ENCODE measurements at regions not wholly inside any gene's neighbourhood (a gene's known extent, or its start where the extent isn't known, plus 50 kb on each side); places are given as distances from the start of the nearest gene placed in this dataset.

GRCh38 chr1:208975456-208975855, 608.1 kb upstream of the CAMK1G start:
- Histone ChIP-seq H3K23ac (ENCODE audit: low read length in 2 of 2) (no peak overlapping the region), H3K9me3 (ENCODE audit: control insufficient read depth, low read length) (no peaks in the 10 kb centered on the region), H2BK120ac (ENCODE audit: low read depth, low read length) (no peak overlapping the region), H3K4ac (ENCODE audit: low read depth in 1 of 2, low read length in 2 of 2) (no peak overlapping the region), H4K91ac (ENCODE audit: low read length) (no peak overlapping the region), H2AK5ac (ENCODE audit: low read length, severe bottlenecking) (no peak overlapping the region), H2BK12ac (ENCODE audit: low read length in 2 of 2) (no peak overlapping the region), H3K27ac (ENCODE audit: low read length, poor library complexity, severe bottlenecking) (no peak overlapping the region), H3K4me2 (ENCODE audit: low read length, poor library complexity, severe bottlenecking) (no peak overlapping the region), H2BK15ac (ENCODE audit: low read depth, poor library complexity, severe bottlenecking) (no peak overlapping the region), H2BK5ac (ENCODE audit: low read depth, low read length, poor library complexity, severe bottlenecking) (no peak overlapping the region), H3K79me1 (replicated peaks; ENCODE audit: low read length, poor library complexity, severe bottlenecking) (no peaks in the 10 kb centered on the region), H3K27me3 (ENCODE audit: control insufficient read depth in 1 of 2, insufficient read depth in 1 of 2, low read length in 2 of 2) (no peaks in the 10 kb centered on the region), H2AFZ (ENCODE audit: low read depth, low read length) (no peak overlapping the region), H3K18ac (ENCODE audit: low read depth in 1 of 2, low read length in 2 of 2) (no peak overlapping the region), H3K4me3 (ENCODE audit: insufficient read depth in 1 of 2, low read depth in 1 of 2, low read length in 2 of 2) (no peak overlapping the region), H3K36me3 (ENCODE audit: control insufficient read depth in 1 of 2, insufficient read depth in 2 of 2, low read depth in 1 of 2, low read length in 2 of 2) (no peaks in the 10 kb centered on the region), H3K9ac (ENCODE audit: low read length) (no peak overlapping the region), H3K4me1 (ENCODE audit: control insufficient read depth, insufficient read depth, low read depth, low read length) (peaks cover 1% of the 10 kb centered on the region), H3K14ac (ENCODE audit: low read length in 2 of 2) (no peak overlapping the region), H4K8ac (ENCODE audit: low read length) (no peak overlapping the region)
- WGBS = 58% methylated on average over 2 of the region's 2 CpGs
- no peak for DNase-seq

GRCh38 chr1:208977012-208977411, 606.5 kb upstream of the CAMK1G start:
- Histone ChIP-seq H3K4me3 (ENCODE audit: insufficient read depth in 1 of 2, low read depth in 1 of 2, low read length in 2 of 2) (no peak overlapping the region), H3K79me1 (replicated peaks; ENCODE audit: low read length, poor library complexity, severe bottlenecking) (no peaks in the 10 kb centered on the region), H2BK12ac (ENCODE audit: low read length in 2 of 2) (no peak overlapping the region), H3K23ac (ENCODE audit: low read length in 2 of 2) (no peak overlapping the region), H2BK15ac (ENCODE audit: low read depth, poor library complexity, severe bottlenecking) (no peak overlapping the region), H2AK5ac (ENCODE audit: low read length, severe bottlenecking) (no peak overlapping the region), H3K27me3 (ENCODE audit: control insufficient read depth in 1 of 2, insufficient read depth in 1 of 2, low read length in 2 of 2) (no peaks in the 10 kb centered on the region), H2AFZ (ENCODE audit: low read depth, low read length) (no peak overlapping the region), H3K27ac (ENCODE audit: low read length, poor library complexity, severe bottlenecking) (no peak overlapping the region), H3K9ac (ENCODE audit: low read length) (peak overlapping the region; percentile 4), H2BK5ac (ENCODE audit: low read depth, low read length, poor library complexity, severe bottlenecking) (no peak overlapping the region), H3K4me2 (ENCODE audit: low read length, poor library complexity, severe bottlenecking) (no peak overlapping the region), H2BK120ac (ENCODE audit: low read depth, low read length) (no peak overlapping the region), H3K14ac (ENCODE audit: low read length in 2 of 2) (no peak overlapping the region), H3K4ac (ENCODE audit: low read depth in 1 of 2, low read length in 2 of 2) (no peak overlapping the region), H4K91ac (ENCODE audit: low read length) (no peak overlapping the region), H3K4me1 (ENCODE audit: control insufficient read depth, insufficient read depth, low read depth, low read length) (no peaks in the 10 kb centered on the region), H4K8ac (ENCODE audit: low read length) (no peak overlapping the region), H3K18ac (ENCODE audit: low read depth in 1 of 2, low read length in 2 of 2) (no peak overlapping the region), H3K36me3 (ENCODE audit: control insufficient read depth in 1 of 2, insufficient read depth in 2 of 2, low read depth in 1 of 2, low read length in 2 of 2) (no peaks in the 10 kb centered on the region), H3K9me3 (ENCODE audit: control insufficient read depth, low read length) (no peaks in the 10 kb centered on the region)
- no peak for DNase-seq

- H4K8ac ChIP-seq (ENCODE audit: low read length) = no peak overlapping the region
- H3K9me3 ChIP-seq (ENCODE audit: control insufficient read depth, low read length) = no peaks in the 10 kb centered on the region
- H3K27me3 ChIP-seq (ENCODE audit: control insufficient read depth in 1 of 2, insufficient read depth in 1 of 2, low read length in 2 of 2) = no peaks in the 10 kb centered on the region
- no peak overlapping the region for H2BK12ac ChIP-seq (ENCODE audit: low read length in 2 of 2)
- DNase-seq = no peak
- H3K4ac ChIP-seq (ENCODE audit: low read depth in 1 of 2, low read length in 2 of 2) = no peak overlapping the region
- H3K4me1 ChIP-seq (ENCODE audit: control insufficient read depth, insufficient read depth, low read depth, low read length) = no peaks in the 10 kb centered on the region
- no peak overlapping the region for H3K4me2 ChIP-seq (ENCODE audit: low read length, poor library complexity, severe bottlenecking)
- H3K14ac ChIP-seq (ENCODE audit: low read length in 2 of 2) = no peak overlapping the region
- H3K23ac ChIP-seq (ENCODE audit: low read length in 2 of 2) = no peak overlapping the region
- H3K9ac ChIP-seq (ENCODE audit: low read length) = peak overlapping the region; percentile 4
- no peak overlapping the region for H3K4me3 ChIP-seq (ENCODE audit: insufficient read depth in 1 of 2, low read depth in 1 of 2, low read length in 2 of 2)
- H2BK15ac ChIP-seq (ENCODE audit: low read depth, poor library complexity, severe bottlenecking) = no peak overlapping the region
- no peak overlapping the region for H2BK120ac ChIP-seq (ENCODE audit: low read depth, low read length)
- no peak overlapping the region for H2BK5ac ChIP-seq (ENCODE audit: low read depth, low read length, poor library complexity, severe bottlenecking)
- H2AK5ac ChIP-seq (ENCODE audit: low read length, severe bottlenecking) = no peak overlapping the region
- H4K91ac ChIP-seq (ENCODE audit: low read length) = no peak overlapping the region
- 86% methylated on average over 2 of the region's 3 CpGs for WGBS
- H3K79me1 ChIP-seq (replicated peaks; ENCODE audit: low read length, poor library complexity, severe bottlenecking) = no peaks in the 10 kb centered on the region
- H3K18ac ChIP-seq (ENCODE audit: low read depth in 1 of 2, low read length in 2 of 2) = no peak overlapping the region
- H3K27ac ChIP-seq (ENCODE audit: low read length, poor library complexity, severe bottlenecking) = no peak overlapping the region
- H2AFZ ChIP-seq (ENCODE audit: low read depth, low read length) = no peak overlapping the region
- no peaks in the 10 kb centered on the region for H3K36me3 ChIP-seq (ENCODE audit: control insufficient read depth in 1 of 2, insufficient read depth in 2 of 2, low read depth in 1 of 2, low read length in 2 of 2)
Measured at GRCh38 chr1:208977638-208978256, 605.8 kb upstream of the CAMK1G start.

- Histone ChIP-seq H4K91ac (ENCODE audit: low read length) (no peak overlapping the region), H3K4me2 (ENCODE audit: low read length, poor library complexity, severe bottlenecking) (no peak overlapping the region), H2AFZ (ENCODE audit: low read depth, low read length) (no peak overlapping the region), H2BK5ac (ENCODE audit: low read depth, low read length, poor library complexity, severe bottlenecking) (no peak overlapping the region), H2BK120ac (ENCODE audit: low read depth, low read length) (no peak overlapping the region), H3K27ac (ENCODE audit: low read length, poor library complexity, severe bottlenecking) (no peak overlapping the region), H3K9me3 (ENCODE audit: control insufficient read depth, low read length) (no peaks in the 10 kb centered on the region), H3K79me1 (replicated peaks; ENCODE audit: low read length, poor library complexity, severe bottlenecking) (no peaks in the 10 kb centered on the region), H3K18ac (ENCODE audit: low read depth in 1 of 2, low read length in 2 of 2) (no peak overlapping the region), H3K27me3 (ENCODE audit: control insufficient read depth in 1 of 2, insufficient read depth in 1 of 2, low read length in 2 of 2) (no peaks in the 10 kb centered on the region), H3K14ac (ENCODE audit: low read length in 2 of 2) (no peak overlapping the region), H3K36me3 (ENCODE audit: control insufficient read depth in 1 of 2, insufficient read depth in 2 of 2, low read depth in 1 of 2, low read length in 2 of 2) (no peaks in the 10 kb centered on the region), H3K4me3 (ENCODE audit: insufficient read depth in 1 of 2, low read depth in 1 of 2, low read length in 2 of 2) (no peak overlapping the region), H3K23ac (ENCODE audit: low read length in 2 of 2) (no peak overlapping the region), H2BK12ac (ENCODE audit: low read length in 2 of 2) (no peak overlapping the region), H3K4me1 (ENCODE audit: control insufficient read depth, insufficient read depth, low read depth, low read length) (no peaks in the 10 kb centered on the region), H3K9ac (ENCODE audit: low read length) (no peak overlapping the region), H4K8ac (ENCODE audit: low read length) (no peak overlapping the region), H3K4ac (ENCODE audit: low read depth in 1 of 2, low read length in 2 of 2) (no peak overlapping the region), H2BK15ac (ENCODE audit: low read depth, poor library complexity, severe bottlenecking) (no peak overlapping the region), H2AK5ac (ENCODE audit: low read length, severe bottlenecking) (peak overlapping the region; percentile 82)
- DNase-seq = no peak
- WGBS = no CpG with 5 or more reads among the region's 1 CpG
Measured at GRCh38 chr1:208979776-208980175, 603.7 kb upstream of the CAMK1G start.

Measured in mesenchymal stem cell (in vitro differentiated cells and primary cell).